ENCODE measurements at regions not wholly inside any gene's neighbourhood (a gene's known extent, or its start where the extent isn't known, plus 50 kb on each side); places are given as distances from the start of the nearest gene placed in this dataset.

DNA sequence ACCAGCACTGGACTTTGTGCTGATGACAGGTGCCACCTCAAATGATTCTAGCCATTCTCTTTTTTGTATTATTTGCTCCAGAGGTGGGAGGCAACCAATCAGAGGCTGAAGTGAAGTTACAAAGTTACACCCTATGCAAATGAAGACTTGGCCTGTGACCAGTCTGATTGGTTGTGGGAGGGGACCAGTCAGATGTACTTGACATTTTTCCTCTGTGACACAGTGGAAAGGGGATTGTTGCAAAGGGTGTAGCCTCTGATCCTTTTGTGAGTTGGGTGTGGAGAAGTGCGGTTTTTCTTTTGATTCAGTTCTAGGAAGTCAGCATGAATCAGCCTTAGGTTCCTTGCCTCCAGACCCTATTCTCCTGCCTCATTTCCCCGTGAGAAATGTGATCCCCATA lies 244.0 kb downstream of the ARL6IP6 start:
- H3K27ac ChIP-seq (ENCODE audit: low read length): no peak overlapping the region
- no peak overlapping the region for H3K4me3 ChIP-seq (ENCODE audit: low read length)
- no peaks in the 10 kb centered on the region for H3K27me3 ChIP-seq (replicated peaks; ENCODE audit: insufficient read depth, low read length)
- H3K4me2 ChIP-seq (ENCODE audit: low read depth, low read length): no peak overlapping the region
- H3K9ac ChIP-seq (ENCODE audit: low read length): no peak overlapping the region
- no peaks in the 10 kb centered on the region for H3K9me3 ChIP-seq (replicated peaks; ENCODE audit: insufficient read depth, low read length)
- no peaks in the 10 kb centered on the region for H3F3A ChIP-seq (ENCODE audit: insufficient read depth, low read length)
- no peak overlapping the region for H2AFZ ChIP-seq (ENCODE audit: low read length)
- DNase-seq: no peak
- no peaks in the 10 kb centered on the region for H4K20me1 ChIP-seq (ENCODE audit: insufficient read depth, low read length)
- no peaks in the 10 kb centered on the region for H3K9me2 ChIP-seq (replicated peaks; ENCODE audit: insufficient read depth, low read length)
- H3K79me2 ChIP-seq (ENCODE audit: low read length): no peaks in the 10 kb centered on the region
- no peaks in the 10 kb centered on the region for H3K36me3 ChIP-seq (replicated peaks; ENCODE audit: insufficient read depth, low read length)
- TF ChIP-seq, protein P1, sequence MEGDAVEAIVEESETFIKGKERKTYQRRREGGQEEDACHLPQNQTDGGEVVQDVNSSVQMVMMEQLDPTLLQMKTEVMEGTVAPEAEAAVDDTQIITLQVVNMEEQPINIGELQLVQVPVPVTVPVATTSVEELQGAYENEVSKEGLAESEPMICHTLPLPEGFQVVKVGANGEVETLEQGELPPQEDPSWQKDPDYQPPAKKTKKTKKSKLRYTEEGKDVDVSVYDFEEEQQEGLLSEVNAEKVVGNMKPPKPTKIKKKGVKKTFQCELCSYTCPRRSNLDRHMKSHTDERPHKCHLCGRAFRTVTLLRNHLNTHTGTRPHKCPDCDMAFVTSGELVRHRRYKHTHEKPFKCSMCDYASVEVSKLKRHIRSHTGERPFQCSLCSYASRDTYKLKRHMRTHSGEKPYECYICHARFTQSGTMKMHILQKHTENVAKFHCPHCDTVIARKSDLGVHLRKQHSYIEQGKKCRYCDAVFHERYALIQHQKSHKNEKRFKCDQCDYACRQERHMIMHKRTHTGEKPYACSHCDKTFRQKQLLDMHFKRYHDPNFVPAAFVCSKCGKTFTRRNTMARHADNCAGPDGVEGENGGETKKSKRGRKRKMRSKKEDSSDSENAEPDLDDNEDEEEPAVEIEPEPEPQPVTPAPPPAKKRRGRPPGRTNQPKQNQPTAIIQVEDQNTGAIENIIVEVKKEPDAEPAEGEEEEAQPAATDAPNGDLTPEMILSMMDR (IDR thresholded peaks at IDR 0.05; ENCODE audit: low read length): no peak
- TF ChIP-seq EZH2phosphoT487 (IDR thresholded peaks at IDR 0.05; ENCODE audit: low read length): no peak
- no peaks in the 10 kb centered on the region for H3K4me1 ChIP-seq (ENCODE audit: low read length)

DNA sequence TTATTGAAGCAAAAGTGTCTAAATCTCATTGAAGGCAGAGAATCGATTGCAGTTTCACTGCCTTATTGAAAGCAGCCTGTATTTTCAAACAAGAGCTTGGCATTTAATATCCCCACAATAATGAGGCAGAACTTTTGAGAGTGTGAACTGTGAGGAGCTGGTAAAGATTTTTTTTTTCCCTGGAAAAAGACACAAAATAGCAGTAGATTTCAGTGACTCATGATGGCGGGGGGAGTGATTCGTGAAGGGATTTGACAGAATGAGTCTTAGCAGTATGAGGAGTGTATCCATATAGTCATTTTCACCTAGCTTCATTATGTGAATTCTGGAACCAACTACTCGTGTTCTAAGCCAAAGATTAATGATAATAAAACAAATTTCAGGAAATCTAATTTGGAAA lies 242.9 kb downstream of the ARL6IP6 start:
- Histone ChIP-seq H3K79me2 (ENCODE audit: low read length) (no peaks in the 10 kb centered on the region), H3K9me2 (replicated peaks; ENCODE audit: insufficient read depth, low read length) (no peaks in the 10 kb centered on the region), H3K9ac (ENCODE audit: low read length) (no peak overlapping the region), H3K4me3 (ENCODE audit: low read length) (no peak overlapping the region), H3F3A (ENCODE audit: insufficient read depth, low read length) (no peaks in the 10 kb centered on the region), H2AFZ (ENCODE audit: low read length) (no peak overlapping the region), H3K9me3 (replicated peaks; ENCODE audit: insufficient read depth, low read length) (no peaks in the 10 kb centered on the region), H3K27me3 (replicated peaks; ENCODE audit: insufficient read depth, low read length) (no peaks in the 10 kb centered on the region), H4K20me1 (ENCODE audit: insufficient read depth, low read length) (no peaks in the 10 kb centered on the region), H3K27ac (ENCODE audit: low read length) (no peak overlapping the region), H3K4me2 (ENCODE audit: low read depth, low read length) (no peak overlapping the region), H3K36me3 (replicated peaks; ENCODE audit: insufficient read depth, low read length) (no peaks in the 10 kb centered on the region), H3K4me1 (ENCODE audit: low read length) (no peaks in the 10 kb centered on the region)
- DNase-seq: no peak
- TF ChIP-seq, protein P1 (IDR thresholded peaks at IDR 0.05; ENCODE audit: low read length): no peak
- no peak for TF ChIP-seq EZH2 (optimal IDR thresholded peaks at IDR 0.05; ENCODE audit: low read depth, low read length)
- TF ChIP-seq EZH2phosphoT487 (IDR thresholded peaks at IDR 0.05; ENCODE audit: low read length): no peak

- no peak for DNase-seq
- no peak overlapping the region for H3K4me3 ChIP-seq (ENCODE audit: low read length)
- no peaks in the 10 kb centered on the region for H4K20me1 ChIP-seq (ENCODE audit: insufficient read depth, low read length)
Observed at GRCh38 chr2:152950126-152950525, 231.7 kb downstream of the ARL6IP6 start.

More at GRCh38 chr2:152950126-152950525, 231.7 kb downstream of the ARL6IP6 start:
- Histone ChIP-seq H3F3A (ENCODE audit: insufficient read depth, low read length) (no peaks in the 10 kb centered on the region), H2AFZ (ENCODE audit: low read length) (no peak overlapping the region), H3K9ac (ENCODE audit: low read length) (no peak overlapping the region), H3K4me1 (ENCODE audit: low read length) (no peaks in the 10 kb centered on the region), H3K27ac (ENCODE audit: low read length) (no peak overlapping the region), H3K9me2 (replicated peaks; ENCODE audit: insufficient read depth, low read length) (no peaks in the 10 kb centered on the region), H3K36me3 (replicated peaks; ENCODE audit: insufficient read depth, low read length) (no peaks in the 10 kb centered on the region), H3K9me3 (replicated peaks; ENCODE audit: insufficient read depth, low read length) (no peaks in the 10 kb centered on the region), H3K79me2 (ENCODE audit: low read length) (no peaks in the 10 kb centered on the region), H3K4me2 (ENCODE audit: low read depth, low read length) (no peak overlapping the region), H3K27me3 (replicated peaks; ENCODE audit: insufficient read depth, low read length) (no peaks in the 10 kb centered on the region)
- no peak for TF ChIP-seq EZH2 (optimal IDR thresholded peaks at IDR 0.05; ENCODE audit: low read depth, low read length)
- TF ChIP-seq, protein P1 (IDR thresholded peaks at IDR 0.05; ENCODE audit: low read length): no peak
- TF ChIP-seq EZH2phosphoT487 (IDR thresholded peaks at IDR 0.05; ENCODE audit: low read length): no peak

All from MM.1S (cell line).